ENCODE measurements at regions not wholly inside any gene's neighbourhood (a gene's known extent, or its start where the extent isn't known, plus 50 kb on each side); places are given as distances from the start of the nearest gene placed in this dataset.

GRCh38 chr5:28544501-28544900 is 1506.1 kb upstream of the CDH9 start:
- TF ChIP-seq CTCF (IDR thresholded peaks at IDR 0.05; ENCODE audit: low read depth, low read length, poor library complexity, severe bottlenecking) (no peak), EZH2phosphoT487 (IDR thresholded peaks at IDR 0.05; ENCODE audit: borderline replicate concordance, low read length) (no peak)
